NT2/D1 (cell line): ENCODE measurements at regions not wholly inside any gene's neighbourhood (a gene's known extent, or its start where the extent isn't known, plus 50 kb on each side); places are given as distances from the start of the nearest gene placed in this dataset.

Source experiments
- SUZ12 ChIP-seq: IDR thresholded peaks from 2 replicates; pipeline ENCODE4 v1.6.1; 2011; ENCODE audit not compliant: insufficient read length, insufficient read depth; ENCODE audit errors: extremely low read depth
- YY1 ChIP-seq: IDR thresholded peaks from 2 replicates; pipeline ENCODE4 v1.6.1; 2011; ENCODE audit not compliant: insufficient read length, insufficient read depth
- ZNF274 ChIP-seq: IDR thresholded peaks from 2 replicates; pipeline ENCODE4 v1.6.1; 2011; ENCODE audit warnings: mild to moderate bottlenecking, low read depth, low read length

DNA sequence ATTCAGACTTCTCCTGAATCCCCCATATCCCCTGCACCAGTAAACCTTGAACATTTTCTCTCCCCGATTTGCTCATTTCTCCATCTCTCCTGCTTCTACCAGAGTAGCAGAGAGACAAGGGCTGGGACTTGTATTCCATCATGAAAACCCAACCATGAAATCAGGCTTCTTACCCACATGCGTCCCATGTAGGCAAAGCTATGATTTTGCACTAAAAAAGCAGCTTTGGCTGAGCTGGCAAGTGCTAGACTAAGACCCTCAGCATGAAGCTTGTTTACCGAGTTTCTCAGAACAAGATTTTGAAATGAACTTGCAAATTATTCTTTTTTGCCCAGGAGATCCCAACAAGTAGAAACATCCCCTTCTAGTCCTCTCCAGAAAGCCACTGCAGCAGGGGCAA is 80.3 kb upstream of the RFLNA start:
- no peak for TF ChIP-seq YY1
- TF ChIP-seq SUZ12: no peak
- TF ChIP-seq ZNF274: no peak
